SK-N-SH (cell line): ENCODE measurements at regions not wholly inside any gene's neighbourhood (a gene's known extent, or its start where the extent isn't known, plus 50 kb on each side); places are given as distances from the start of the nearest gene placed in this dataset.

Experiments used
- CHD2 ChIP-seq: fragments of 150-350 bp; IDR thresholded peaks from 2 replicates; pipeline ENCODE4 v1.6.1; 2018; ENCODE audit warnings: low read length; ENCODE audit not compliant: partially characterized antibody
- EP300 ChIP-seq, 2 experiments: IDR thresholded peaks; 2 replicates each; pipeline versions ENCODE4 v1.4.0 to v1.6.1; 2012; ENCODE audit warnings: borderline replicate concordance in 1 of 2, low read depth in 1 of 2, low read length in 1 of 2
- GABPA ChIP-seq: IDR thresholded peaks from 2 replicates; pipeline ENCODE4 v1.4.0; 2012; ENCODE audit warnings: low read depth, mild to moderate bottlenecking
- JUND ChIP-seq: IDR thresholded peaks from 2 replicates; pipeline ENCODE4 v1.4.0; 2012
- NFIC ChIP-seq: IDR thresholded peaks from 2 replicates; pipeline ENCODE4 v1.4.0; 2012; ENCODE audit warnings: borderline replicate concordance
- NRF1 ChIP-seq: IDR thresholded peaks from 2 replicates; pipeline ENCODE4 v1.6.1; 2012; ENCODE audit warnings: low read depth, mild to moderate bottlenecking, low read length
- POLR2AphosphoS5 ChIP-seq: IDR thresholded peaks from 2 replicates; pipeline ENCODE4 v1.6.1; 2012; ENCODE audit warnings: low read depth, low read length
- RAD21 ChIP-seq: IDR thresholded peaks from 2 replicates; pipeline ENCODE4 v1.6.1; 2012; ENCODE audit warnings: mild to moderate bottlenecking, low read length
- SIN3A ChIP-seq: IDR thresholded peaks from 2 replicates; pipeline ENCODE4 v1.6.1; 2012; ENCODE audit warnings: low read depth, mild to moderate bottlenecking, low read length, moderate library complexity, borderline replicate concordance
- SMC3 ChIP-seq: IDR thresholded peaks from 2 replicates; pipeline ENCODE4 v1.6.1; 2012; ENCODE audit warnings: low read depth, low read length, improper control_type of control experiment
- USF2 ChIP-seq: fragments of 150-350 bp; IDR thresholded peaks from 2 replicates; pipeline ENCODE4 v1.6.1; 2017; ENCODE audit warnings: antibody characterized with exemption, low read length, low read depth, borderline replicate concordance
- YY1 ChIP-seq: IDR thresholded peaks from 2 replicates; pipeline ENCODE4 v1.4.0; 2012; ENCODE audit warnings: low read depth, mild to moderate bottlenecking
- TF ChIP-seq, protein P1 (sequence below): fragments of 200-600 bp; sonication (generic); IDR thresholded peaks from 2 replicates; pipeline ENCODE4 v1.6.1; 2017; ENCODE audit warnings: antibody characterized with exemption, mild to moderate bottlenecking, moderate library complexity
- TF ChIP-seq, protein P2 (sequence below): IDR thresholded peaks from 2 replicates; pipeline ENCODE4; 2012

DNA sequence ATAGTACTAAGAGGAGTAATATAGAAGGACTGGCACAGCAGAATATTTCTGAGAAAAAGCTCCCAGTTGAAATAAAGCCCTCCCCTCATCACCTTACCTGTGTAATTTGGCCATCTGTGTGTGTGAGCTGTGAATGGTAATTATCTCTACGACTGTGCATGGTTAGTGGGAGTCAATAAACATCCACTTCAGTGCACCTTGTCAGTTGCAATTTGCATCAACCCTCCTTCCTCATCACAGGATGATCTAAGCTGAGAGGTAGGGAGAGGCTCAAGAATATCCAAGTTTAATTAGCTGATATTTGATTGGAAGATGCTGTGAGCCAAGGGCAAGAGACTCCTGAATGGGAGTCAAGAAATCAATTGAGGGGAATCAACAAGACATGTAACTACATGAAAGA, 694.9 kb upstream of the KLHL29 start:
- no peak for TF ChIP-seq SIN3A
- no peak for TF ChIP-seq JUND
- no peak for TF ChIP-seq YY1
- TF ChIP-seq, protein P1, sequence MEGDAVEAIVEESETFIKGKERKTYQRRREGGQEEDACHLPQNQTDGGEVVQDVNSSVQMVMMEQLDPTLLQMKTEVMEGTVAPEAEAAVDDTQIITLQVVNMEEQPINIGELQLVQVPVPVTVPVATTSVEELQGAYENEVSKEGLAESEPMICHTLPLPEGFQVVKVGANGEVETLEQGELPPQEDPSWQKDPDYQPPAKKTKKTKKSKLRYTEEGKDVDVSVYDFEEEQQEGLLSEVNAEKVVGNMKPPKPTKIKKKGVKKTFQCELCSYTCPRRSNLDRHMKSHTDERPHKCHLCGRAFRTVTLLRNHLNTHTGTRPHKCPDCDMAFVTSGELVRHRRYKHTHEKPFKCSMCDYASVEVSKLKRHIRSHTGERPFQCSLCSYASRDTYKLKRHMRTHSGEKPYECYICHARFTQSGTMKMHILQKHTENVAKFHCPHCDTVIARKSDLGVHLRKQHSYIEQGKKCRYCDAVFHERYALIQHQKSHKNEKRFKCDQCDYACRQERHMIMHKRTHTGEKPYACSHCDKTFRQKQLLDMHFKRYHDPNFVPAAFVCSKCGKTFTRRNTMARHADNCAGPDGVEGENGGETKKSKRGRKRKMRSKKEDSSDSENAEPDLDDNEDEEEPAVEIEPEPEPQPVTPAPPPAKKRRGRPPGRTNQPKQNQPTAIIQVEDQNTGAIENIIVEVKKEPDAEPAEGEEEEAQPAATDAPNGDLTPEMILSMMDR, result no peak
- no peak for TF ChIP-seq GABPA
- no peak for TF ChIP-seq EP300 (IDR thresholded peaks at IDR 0.05; ENCODE audit: borderline replicate concordance in 1 of 2, low read depth in 1 of 2, low read length in 1 of 2)
- TF ChIP-seq USF2, result no peak
- TF ChIP-seq POLR2AphosphoS5, result no peak
- TF ChIP-seq RAD21, result no peak
- TF ChIP-seq SMC3, result no peak
- TF ChIP-seq NRF1, result no peak
- no peak for TF ChIP-seq CHD2
- no peak for TF ChIP-seq NFIC
- TF ChIP-seq, protein P2, sequence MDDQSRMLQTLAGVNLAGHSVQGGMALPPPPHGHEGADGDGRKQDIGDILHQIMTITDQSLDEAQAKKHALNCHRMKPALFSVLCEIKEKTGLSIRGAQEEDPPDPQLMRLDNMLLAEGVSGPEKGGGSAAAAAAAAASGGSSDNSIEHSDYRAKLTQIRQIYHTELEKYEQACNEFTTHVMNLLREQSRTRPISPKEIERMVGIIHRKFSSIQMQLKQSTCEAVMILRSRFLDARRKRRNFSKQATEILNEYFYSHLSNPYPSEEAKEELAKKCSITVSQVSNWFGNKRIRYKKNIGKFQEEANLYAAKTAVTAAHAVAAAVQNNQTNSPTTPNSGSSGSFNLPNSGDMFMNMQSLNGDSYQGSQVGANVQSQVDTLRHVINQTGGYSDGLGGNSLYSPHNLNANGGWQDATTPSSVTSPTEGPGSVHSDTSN, result no peak
